HEK293 (cell line): ENCODE measurements at regions not wholly inside any gene's neighbourhood (a gene's known extent, or its start where the extent isn't known, plus 50 kb on each side); places are given as distances from the start of the nearest gene placed in this dataset.

Experiments used
- ATF2 ChIP-seq: fragments of 450-650 bp; formaldehyde crosslinking; IDR thresholded peaks from 2 replicates; pipeline ENCODE4 v1.5.1; 2016; ENCODE audit warnings: missing biosample characterization, missing genetic modification characterization, low read depth
- CTCF ChIP-seq: fragments of 450-650 bp; formaldehyde crosslinking; IDR thresholded peaks from 2 replicates; pipeline ENCODE4 v1.5.1; 2016; ENCODE audit warnings: missing biosample characterization, missing genetic modification characterization
- GLI4 ChIP-seq: fragments of 450-650 bp; formaldehyde crosslinking; IDR thresholded peaks from 2 replicates; pipeline ENCODE4 v1.5.1; 2016; ENCODE audit warnings: missing biosample characterization, missing genetic modification characterization
- PATZ1 ChIP-seq: fragments of 450-650 bp; formaldehyde crosslinking; IDR thresholded peaks from 2 replicates; pipeline ENCODE4 v1.5.1; 2016; ENCODE audit warnings: missing biosample characterization, missing genetic modification characterization
- SP7 ChIP-seq: fragments of 450-650 bp; formaldehyde crosslinking; IDR thresholded peaks from 2 replicates; pipeline ENCODE4 v1.5.1; 2016; ENCODE audit warnings: missing biosample characterization, missing genetic modification characterization
- YY1 ChIP-seq: fragments of 450-650 bp; formaldehyde crosslinking; IDR thresholded peaks from 2 replicates; pipeline ENCODE4 v1.5.1; 2018; ENCODE audit warnings: missing biosample characterization, missing genetic modification characterization
- ZBTB1 ChIP-seq: fragments of 450-650 bp; formaldehyde crosslinking; IDR thresholded peaks from 2 replicates; pipeline ENCODE4 v1.5.1; 2016; ENCODE audit warnings: missing biosample characterization, missing genetic modification characterization
- ZNF324 ChIP-seq: fragments of 450-650 bp; formaldehyde crosslinking; IDR thresholded peaks from 2 replicates; pipeline ENCODE4 v1.5.1; 2016; ENCODE audit warnings: missing biosample characterization, missing genetic modification characterization
- ZNF513 ChIP-seq: fragments of 450-650 bp; IDR thresholded peaks from 2 replicates; pipeline ENCODE4 v1.5.1; 2018; ENCODE audit warnings: missing biosample characterization, missing genetic modification characterization
- ZNF626 ChIP-seq: fragments of 450-650 bp; sonication (Bioruptor Pico); formaldehyde crosslinking; IDR thresholded peaks from 2 replicates; pipeline ENCODE4 v1.5.1; 2018; ENCODE audit warnings: missing biosample characterization, missing genetic modification characterization, inconsistent platforms
- ZNF76 ChIP-seq: fragments of 450-650 bp; formaldehyde crosslinking; IDR thresholded peaks from 2 replicates; pipeline ENCODE4; 2016; ENCODE audit warnings: low read depth, missing biosample characterization, missing genetic modification characterization, borderline replicate concordance
- ZNF785 ChIP-seq: fragments of 450-650 bp; formaldehyde crosslinking; IDR thresholded peaks from 2 replicates; pipeline ENCODE4 v1.5.1; 2016; ENCODE audit warnings: missing biosample characterization, missing genetic modification characterization
- TF ChIP-seq, protein P1 (sequence below): fragments of 450-650 bp; formaldehyde crosslinking; optimal IDR thresholded peaks from 2 replicates; pipeline ENCODE3; 2016; ENCODE audit warnings: missing biosample characterization, mild to moderate bottlenecking, missing genetic modification characterization
- TF ChIP-seq, protein P2 (sequence below): fragments of 450-650 bp; formaldehyde crosslinking; IDR thresholded peaks from 2 replicates; pipeline ENCODE4 v1.5.1; 2016; ENCODE audit warnings: missing biosample characterization, missing genetic modification characterization

DNA sequence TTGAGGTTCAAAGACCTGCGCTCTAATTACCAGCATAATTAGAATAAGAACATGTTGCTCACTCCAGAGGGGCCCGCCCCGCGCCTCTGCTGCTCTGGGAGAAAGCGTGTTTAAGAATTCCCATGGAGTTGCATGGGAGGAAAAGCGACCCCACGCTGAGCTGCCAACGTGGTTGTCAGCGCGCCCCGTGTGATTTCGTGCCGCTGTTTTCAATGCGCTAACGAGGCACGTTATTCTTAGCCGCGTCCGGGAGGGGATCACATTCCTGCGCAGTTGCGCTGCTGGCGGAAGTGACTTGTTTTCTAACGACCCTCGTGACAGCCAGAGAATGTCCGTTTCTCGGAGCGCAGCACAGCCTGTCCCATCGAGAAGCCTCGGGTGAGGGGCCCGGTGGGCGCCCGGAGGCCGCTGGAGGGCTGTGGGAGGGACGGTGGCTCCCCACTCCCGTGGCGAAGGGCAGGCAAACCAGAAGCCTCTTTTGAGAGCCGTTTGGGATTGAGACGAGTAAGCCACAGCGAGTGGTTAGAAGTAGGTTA is 173.8 kb upstream of the SOX1 start:
- TF ChIP-seq PATZ1 (tag by site-specific recombination) (no peak), ZNF76 (tag by site-specific recombination) (no peak), ZNF324 (tag by site-specific recombination) (no peak), SP7 (tag by site-specific recombination) (no peak), CTCF (tag by site-specific recombination) (no peak), YY1 (tag by site-specific recombination) (no peak), ZNF513 (tag by site-specific recombination) (no peak), GLI4 (tag by site-specific recombination) (no peak), ZNF785 (tag by site-specific recombination) (no peak), ZBTB1 (tag by site-specific recombination) (no peak), ZNF626 (tag by site-specific recombination) (no peak), ATF2 (no peak)
- TF ChIP-seq, protein P1, sequence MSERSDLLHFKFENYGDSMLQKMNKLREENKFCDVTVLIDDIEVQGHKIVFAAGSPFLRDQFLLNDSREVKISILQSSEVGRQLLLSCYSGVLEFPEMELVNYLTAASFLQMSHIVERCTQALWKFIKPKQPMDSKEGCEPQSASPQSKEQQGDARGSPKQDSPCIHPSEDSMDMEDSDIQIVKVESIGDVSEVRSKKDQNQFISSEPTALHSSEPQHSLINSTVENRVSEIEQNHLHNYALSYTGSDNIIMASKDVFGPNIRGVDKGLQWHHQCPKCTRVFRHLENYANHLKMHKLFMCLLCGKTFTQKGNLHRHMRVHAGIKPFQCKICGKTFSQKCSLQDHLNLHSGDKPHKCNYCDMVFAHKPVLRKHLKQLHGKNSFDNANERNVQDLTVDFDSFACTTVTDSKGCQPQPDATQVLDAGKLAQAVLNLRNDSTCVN (tag by site-specific recombination), result no peak
- TF ChIP-seq, protein P2, sequence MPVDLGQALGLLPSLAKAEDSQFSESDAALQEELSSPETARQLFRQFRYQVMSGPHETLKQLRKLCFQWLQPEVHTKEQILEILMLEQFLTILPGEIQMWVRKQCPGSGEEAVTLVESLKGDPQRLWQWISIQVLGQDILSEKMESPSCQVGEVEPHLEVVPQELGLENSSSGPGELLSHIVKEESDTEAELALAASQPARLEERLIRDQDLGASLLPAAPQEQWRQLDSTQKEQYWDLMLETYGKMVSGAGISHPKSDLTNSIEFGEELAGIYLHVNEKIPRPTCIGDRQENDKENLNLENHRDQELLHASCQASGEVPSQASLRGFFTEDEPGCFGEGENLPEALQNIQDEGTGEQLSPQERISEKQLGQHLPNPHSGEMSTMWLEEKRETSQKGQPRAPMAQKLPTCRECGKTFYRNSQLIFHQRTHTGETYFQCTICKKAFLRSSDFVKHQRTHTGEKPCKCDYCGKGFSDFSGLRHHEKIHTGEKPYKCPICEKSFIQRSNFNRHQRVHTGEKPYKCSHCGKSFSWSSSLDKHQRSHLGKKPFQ, result no peak
